DMS53 treated with DMSO at 0.1 percent for 48 hours (cell line): ENCODE measurements at regions not wholly inside any gene's neighbourhood (a gene's known extent, or its start where the extent isn't known, plus 50 kb on each side); places are given as distances from the start of the nearest gene placed in this dataset.
"Not testable (repeated sequence)": the region's sequence is repeated elsewhere in the genome, so short reads cannot be mapped to it uniquely, and the experiment has no call there.

ENCODE experiments used
- DNase-seq: peaks from one replicate; lab custom pipeline; 2025; ENCODE audit not compliant: unreplicated experiment; lab: John Stamatoyannopoulos, UW

DNA sequence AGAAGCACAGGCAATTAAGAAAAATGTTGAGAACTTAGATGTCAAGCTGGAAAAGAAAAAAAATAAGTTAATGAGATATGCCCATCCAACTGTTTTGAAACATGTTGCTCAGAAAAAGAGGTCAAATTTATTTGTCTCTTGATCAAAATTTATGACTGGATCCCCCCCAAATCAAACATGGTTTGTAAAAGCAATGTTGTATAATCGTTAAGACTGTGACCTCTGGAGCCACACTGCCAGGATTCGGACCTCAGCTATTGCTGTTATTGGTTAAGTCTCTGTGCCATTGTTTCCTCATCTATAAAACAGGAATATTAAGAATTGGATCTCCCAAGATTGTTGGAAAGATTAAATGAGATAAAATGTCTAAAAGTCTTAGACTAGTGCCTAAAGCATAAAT, 51.9 kb upstream of the LRRK2 start:
- DNase-seq = no peak

- no peak for DNase-seq
These were observed 53.3 kb upstream of the LRRK2 start for GRCh38 chr12:40171501-40171900.

GRCh38 chr12:40171066-40171465, 53.7 kb upstream of the LRRK2 start:
- DNase-seq = no peak

DNA sequence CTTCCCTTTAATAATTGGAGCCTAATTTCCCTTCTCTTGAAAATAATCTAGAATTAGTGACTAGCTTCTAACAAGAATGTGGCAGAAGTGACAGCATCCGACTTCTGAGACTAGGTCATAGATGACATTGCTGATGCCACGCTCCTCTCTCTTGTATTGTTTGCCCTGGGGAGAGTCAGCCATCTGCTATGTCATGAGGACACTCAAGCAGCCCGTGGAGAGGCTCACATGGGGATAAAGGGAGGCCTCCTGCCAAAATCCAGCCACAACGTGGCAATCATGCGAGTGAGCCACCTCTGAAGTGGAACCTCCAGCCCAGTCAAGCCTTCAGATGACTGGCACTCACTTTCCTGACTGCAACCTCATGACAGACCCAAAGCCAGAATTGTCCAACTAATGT, 54.2 kb upstream of the LRRK2 start:
- DNase-seq = peak; percentile 68

DNA sequence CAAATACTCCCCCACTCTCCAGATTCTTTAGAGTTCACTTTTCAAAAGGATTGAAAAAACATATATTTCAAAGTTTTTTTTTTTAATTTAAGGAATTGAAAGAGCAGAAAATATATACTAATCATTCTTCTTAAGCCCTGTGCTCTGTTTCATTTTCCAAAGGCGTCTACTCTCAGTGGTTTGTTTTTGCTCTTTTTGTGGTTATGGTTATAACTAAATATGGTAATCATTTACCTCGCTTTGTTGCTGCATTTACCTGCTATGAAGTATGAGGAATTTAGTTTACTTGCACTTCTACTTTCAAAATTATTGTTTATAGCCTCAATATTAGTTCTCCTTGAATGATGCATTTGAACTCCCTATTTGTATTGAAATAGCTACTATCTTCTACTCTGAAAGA, 55.9 kb upstream of the LRRK2 start:
- DNase-seq = no peak

GRCh38 chr12:40168419-40168818, 56.4 kb upstream of the LRRK2 start:
- not testable (repeated sequence) for DNase-seq

GRCh38 chr12:40168001-40168400, 56.8 kb upstream of the LRRK2 start:
- DNase-seq = no peak

GRCh38 chr12:40165179-40165578, 59.3 kb upstream of the SLC2A13 start:
- DNase-seq = no peak

- DNase-seq = no peak
These were observed 58.2 kb upstream of the SLC2A13 start for GRCh38 chr12:40164034-40164433.

GRCh38 chr12:40162033-40162432, 56.2 kb upstream of the SLC2A13 start:
- DNase-seq = no peak

DNA sequence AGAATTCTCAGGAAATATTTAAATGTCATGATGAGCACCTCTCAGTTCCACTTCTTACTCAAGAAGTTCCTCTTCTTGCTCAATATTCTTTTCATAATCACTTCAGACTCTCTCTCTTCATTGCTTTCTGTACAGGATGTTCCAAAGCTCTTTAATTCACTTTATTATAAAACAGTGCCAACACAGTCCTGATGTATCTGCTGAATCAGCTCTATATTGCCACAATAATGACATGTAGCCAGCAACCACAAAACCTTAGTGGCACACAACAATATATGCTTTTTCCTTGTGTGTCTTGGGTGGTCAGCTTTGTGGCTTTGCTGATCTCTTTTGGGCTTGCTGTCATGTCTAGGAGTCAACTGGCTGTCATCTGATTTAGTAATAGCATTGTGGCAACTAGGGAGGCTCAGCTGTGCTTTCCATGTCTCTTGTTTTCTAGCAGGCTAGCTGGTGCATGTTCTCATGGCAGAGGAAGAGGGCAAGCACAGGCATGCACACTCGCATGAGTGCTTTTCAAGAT, 52.8 kb upstream of the SLC2A13 start:
- no peak for DNase-seq

DNA sequence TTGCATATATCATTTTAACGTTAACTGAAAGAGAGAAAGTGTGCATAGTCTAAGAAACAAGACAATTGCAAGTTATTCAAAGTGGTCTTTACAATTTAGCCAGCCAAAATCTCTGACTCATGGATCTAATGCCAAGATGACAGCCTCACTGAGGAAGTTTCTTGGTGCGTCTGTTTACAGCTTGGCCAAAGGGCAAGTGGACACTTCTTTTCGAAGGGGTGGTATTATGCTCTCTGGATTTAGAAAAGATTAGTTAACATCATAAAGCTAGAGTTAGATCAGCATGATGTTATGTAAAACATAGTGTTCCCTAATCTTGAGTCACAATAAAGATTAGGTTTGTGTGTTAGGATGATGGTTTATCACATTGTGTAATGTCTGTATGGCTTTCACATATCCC, 51.5 kb upstream of the SLC2A13 start:
- DNase-seq = no peak

DNA sequence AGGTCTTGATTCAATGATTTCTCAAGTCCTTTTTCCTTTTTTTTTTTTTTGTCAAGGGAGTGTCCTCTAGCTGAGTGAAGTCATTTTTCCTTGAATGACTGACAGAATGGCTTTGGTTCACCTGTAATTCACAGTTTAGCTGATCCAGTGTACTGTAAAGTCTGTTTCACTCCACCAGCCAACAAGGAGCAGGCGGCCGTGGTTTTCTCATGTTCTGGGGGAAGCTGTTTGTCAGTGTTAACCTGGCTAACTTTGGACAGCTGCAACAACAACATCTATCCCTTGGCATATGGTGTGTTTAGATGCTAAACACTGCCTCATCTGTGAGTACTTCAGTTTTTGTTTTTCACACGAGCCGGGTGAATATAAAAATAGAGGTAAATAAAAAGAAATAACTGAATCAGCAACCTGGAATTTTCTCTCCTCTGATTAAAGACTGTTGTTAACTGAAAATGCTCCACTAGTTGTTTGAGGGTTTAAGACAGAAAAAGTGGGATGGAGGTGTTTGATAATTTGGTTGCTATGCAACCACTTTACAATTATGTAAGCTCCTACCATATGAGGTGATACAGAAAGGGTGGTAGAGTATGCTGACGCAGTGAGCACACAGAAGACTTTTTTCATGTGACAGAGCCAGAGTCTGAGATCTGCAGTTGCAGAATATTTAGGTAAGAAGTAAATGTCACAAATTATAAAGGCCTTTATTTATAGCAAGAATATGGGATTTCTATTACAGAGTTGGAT, 50.3 kb upstream of the SLC2A13 start:
- no peak for DNase-seq
